Suprapubic skin (tissue), 4 donors: ENCODE measurements at regions not wholly inside any gene's neighbourhood (a gene's known extent, or its start where the extent isn't known, plus 50 kb on each side); places are given as distances from the start of the nearest gene placed in this dataset.

Experiments
- DNase-seq, 2 donors: peaks; one replicate each; pipeline ENCODE4 v3.0.0-alpha.2; 2019; ENCODE audit warnings: low spot score in 2 of 2
- H3K27ac ChIP-seq: fragments of 200-600 bp; sonication (generic); one replicate; pipeline ENCODE4 v1.5.1; 2019
- H3K27me3 ChIP-seq: fragments of 200-600 bp; sonication (generic); one replicate; pipeline ENCODE4 v1.5.1; 2019
- H3K36me3 ChIP-seq: fragments of 200-600 bp; sonication (generic); one replicate; pipeline ENCODE4 v1.5.1; 2019
- H3K4me1 ChIP-seq: fragments of 200-600 bp; sonication (generic); one replicate; pipeline ENCODE4 v1.5.1; 2019
- H3K4me3 ChIP-seq: fragments of 200-600 bp; sonication (generic); one replicate; pipeline ENCODE4 v1.5.1; 2019; ENCODE audit warnings: mild to moderate bottlenecking
- H3K9me3 ChIP-seq: fragments of 200-600 bp; sonication (generic); one replicate; pipeline ENCODE4 v1.5.1; 2019
- EP300 ChIP-seq: sonication (generic); formaldehyde crosslinking; IDR thresholded peaks from one replicate; pipeline ENCODE4 v1.6.1; 2017; ENCODE audit warnings: antibody characterized with exemption
- POLR2A ChIP-seq, 2 donors: fragments of 450-650 bp; IDR thresholded peaks; one replicate each; pipeline ENCODE4 v1.6.1; 2017; ENCODE audit warnings: antibody characterized with exemption in 2 of 2, mild to moderate bottlenecking in 2 of 2, moderate library complexity in 2 of 2
- POLR2AphosphoS5 ChIP-seq, 3 donors: sonication (generic); formaldehyde crosslinking; IDR thresholded peaks; one replicate each; pipeline ENCODE4 v1.6.1; 2017; ENCODE audit warnings: antibody characterized with exemption in 3 of 3
- WGBS: methylation state at CpG from one replicate; pipeline ENCODE4 v1.1.5; 2018; 5-methylcytosine and 5-hydroxymethylcytosine counted together
- TF ChIP-seq, protein P1 (sequence below), 2 donors: fragments of 200-600 bp in 1 of 2; fragments of 450-650 bp in 1 of 2; sonication (generic) in 1 of 2; IDR thresholded peaks; one replicate each; pipeline ENCODE4 v1.5.1; 2016 to 2019; ENCODE audit warnings: antibody characterized with exemption in 2 of 2, mild to moderate bottlenecking in 1 of 2, moderate library complexity in 1 of 2

DNA sequence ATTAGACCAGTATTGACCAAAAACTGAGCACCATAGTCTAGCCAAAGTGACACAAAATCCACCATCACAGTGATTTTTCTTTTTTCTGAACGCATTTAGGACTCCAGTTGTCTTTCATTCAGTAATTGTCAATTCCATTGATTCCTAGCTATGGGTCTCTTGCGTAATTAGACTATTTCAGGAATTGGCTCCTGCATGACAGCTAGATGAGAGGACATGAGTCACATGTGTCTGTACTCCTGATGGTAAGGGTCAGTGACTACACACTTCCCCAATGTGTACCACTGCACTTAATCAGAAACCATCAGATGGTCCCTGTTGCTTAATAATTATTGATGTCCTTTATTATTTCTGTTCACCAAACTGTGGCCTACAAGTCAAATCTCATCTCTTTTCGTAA is 469.5 kb downstream of the POM121L12 start:
- DNase-seq: no peak
- TF ChIP-seq EP300 (no peak), POLR2AphosphoS5 (IDR thresholded peaks at IDR 0.05) (no peak)
- no peak overlapping the region for H3K27ac ChIP-seq
- no peaks in the 10 kb centered on the region for H3K27me3 ChIP-seq
- no peaks in the 10 kb centered on the region for H3K9me3 ChIP-seq
- 87% methylated on average over 3 of the region's 3 CpGs for WGBS
- H3K4me3 ChIP-seq: no peak overlapping the region
- H3K36me3 ChIP-seq: no peaks in the 10 kb centered on the region
- H3K4me1 ChIP-seq: no peaks in the 10 kb centered on the region

DNA sequence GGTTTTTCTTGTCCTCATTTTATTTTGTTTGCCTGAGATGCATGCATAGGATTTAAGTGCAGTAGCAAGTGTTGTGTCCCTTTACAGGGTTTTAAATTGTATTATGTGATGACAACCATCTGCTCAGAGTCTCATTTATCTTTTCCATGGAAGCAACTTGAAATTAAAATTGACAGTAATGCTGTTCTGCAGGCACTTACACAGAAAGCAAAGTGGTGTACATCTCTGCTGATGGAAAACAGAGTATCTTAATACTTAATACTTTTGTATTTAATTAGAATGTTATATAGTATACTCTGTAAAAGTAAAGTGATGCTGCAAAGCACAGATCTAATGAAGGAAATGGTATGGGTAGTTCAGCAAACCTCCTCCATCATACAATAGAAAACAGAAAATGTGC is 482.9 kb downstream of the POM121L12 start:
- H3K9me3 ChIP-seq: no peaks in the 10 kb centered on the region
- H3K4me3 ChIP-seq: no peak overlapping the region
- TF ChIP-seq, protein P1, sequence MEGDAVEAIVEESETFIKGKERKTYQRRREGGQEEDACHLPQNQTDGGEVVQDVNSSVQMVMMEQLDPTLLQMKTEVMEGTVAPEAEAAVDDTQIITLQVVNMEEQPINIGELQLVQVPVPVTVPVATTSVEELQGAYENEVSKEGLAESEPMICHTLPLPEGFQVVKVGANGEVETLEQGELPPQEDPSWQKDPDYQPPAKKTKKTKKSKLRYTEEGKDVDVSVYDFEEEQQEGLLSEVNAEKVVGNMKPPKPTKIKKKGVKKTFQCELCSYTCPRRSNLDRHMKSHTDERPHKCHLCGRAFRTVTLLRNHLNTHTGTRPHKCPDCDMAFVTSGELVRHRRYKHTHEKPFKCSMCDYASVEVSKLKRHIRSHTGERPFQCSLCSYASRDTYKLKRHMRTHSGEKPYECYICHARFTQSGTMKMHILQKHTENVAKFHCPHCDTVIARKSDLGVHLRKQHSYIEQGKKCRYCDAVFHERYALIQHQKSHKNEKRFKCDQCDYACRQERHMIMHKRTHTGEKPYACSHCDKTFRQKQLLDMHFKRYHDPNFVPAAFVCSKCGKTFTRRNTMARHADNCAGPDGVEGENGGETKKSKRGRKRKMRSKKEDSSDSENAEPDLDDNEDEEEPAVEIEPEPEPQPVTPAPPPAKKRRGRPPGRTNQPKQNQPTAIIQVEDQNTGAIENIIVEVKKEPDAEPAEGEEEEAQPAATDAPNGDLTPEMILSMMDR (IDR thresholded peaks at IDR 0.05): no peak
- no peak for TF ChIP-seq EP300
- no peak for TF ChIP-seq POLR2A (IDR thresholded peaks at IDR 0.05)
- TF ChIP-seq POLR2AphosphoS5 (IDR thresholded peaks at IDR 0.05): no peak
- H3K36me3 ChIP-seq: no peaks in the 10 kb centered on the region
- no peaks in the 10 kb centered on the region for H3K27me3 ChIP-seq
- DNase-seq: no peak
- no peaks in the 10 kb centered on the region for H3K4me1 ChIP-seq
- no peak overlapping the region for H3K27ac ChIP-seq

DNA sequence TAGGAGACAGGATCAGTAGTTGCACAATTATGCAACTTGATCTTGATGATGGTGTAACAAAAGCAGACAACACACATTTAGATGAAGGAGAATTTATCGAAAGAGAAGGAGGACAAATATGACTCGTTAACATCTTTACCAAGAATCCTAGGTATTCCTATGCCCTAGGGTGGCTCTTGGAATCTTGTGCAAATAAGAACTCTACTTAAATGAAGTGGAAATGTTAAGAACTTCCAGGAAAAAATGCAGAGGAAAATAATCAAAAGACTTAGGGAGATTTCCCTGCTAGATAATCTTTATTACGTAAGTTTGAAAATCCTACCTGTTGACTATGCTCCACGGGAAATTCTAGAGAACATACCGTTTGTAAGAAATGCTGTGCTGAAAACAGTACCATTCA is 485.4 kb downstream of the POM121L12 start:
- H3K27ac ChIP-seq: no peak overlapping the region
- WGBS: 72% methylated on average over 5 of the region's 5 CpGs
- no peaks in the 10 kb centered on the region for H3K36me3 ChIP-seq
- H3K27me3 ChIP-seq: no peaks in the 10 kb centered on the region
- H3K9me3 ChIP-seq: no peaks in the 10 kb centered on the region
- H3K4me3 ChIP-seq: no peak overlapping the region
- H3K4me1 ChIP-seq: no peaks in the 10 kb centered on the region
- DNase-seq: no peak
- TF ChIP-seq POLR2A (IDR thresholded peaks at IDR 0.05) (no peak), EP300 (no peak), POLR2AphosphoS5 (IDR thresholded peaks at IDR 0.05) (no peak)
- TF ChIP-seq, protein P1 (IDR thresholded peaks at IDR 0.05): no peak

DNA sequence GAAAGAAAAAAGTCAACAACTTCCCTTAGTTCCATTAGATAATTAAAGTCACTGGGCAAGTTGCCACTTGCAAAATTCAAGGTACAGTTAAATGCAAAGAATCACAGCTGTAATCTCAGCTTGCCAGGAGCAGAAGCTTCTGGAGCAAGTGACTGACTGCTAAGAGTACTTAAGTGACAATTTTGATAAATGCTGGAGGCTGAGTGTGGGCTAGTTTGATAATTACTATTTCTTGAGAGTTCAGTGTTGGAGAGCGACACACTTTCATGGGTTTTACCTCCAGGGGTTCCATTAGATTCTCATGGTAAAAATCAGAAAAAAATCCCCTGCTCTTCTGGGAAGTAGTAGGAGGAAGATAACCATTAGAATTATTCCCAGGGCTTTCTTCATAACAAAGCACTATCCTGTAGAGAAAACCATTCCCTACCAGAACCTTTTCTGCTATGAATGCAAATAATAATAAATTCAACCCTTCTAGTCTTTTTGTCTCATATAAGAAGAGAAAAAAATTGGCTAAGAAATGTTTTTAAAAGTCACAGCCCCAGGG is 486.3 kb downstream of the POM121L12 start:
- no peak for DNase-seq
- Histone ChIP-seq H3K27me3 (no peaks in the 10 kb centered on the region), H3K36me3 (no peaks in the 10 kb centered on the region), H3K4me1 (no peaks in the 10 kb centered on the region), H3K9me3 (no peaks in the 10 kb centered on the region), H3K27ac (no peak overlapping the region), H3K4me3 (no peak overlapping the region)
- TF ChIP-seq POLR2AphosphoS5 (IDR thresholded peaks at IDR 0.05) (no peak), EP300 (no peak), POLR2A (IDR thresholded peaks at IDR 0.05) (no peak)
- TF ChIP-seq, protein P1 (IDR thresholded peaks at IDR 0.05): no peak
- WGBS: 67% methylated on average over 1 of the region's 1 CpG

DNA sequence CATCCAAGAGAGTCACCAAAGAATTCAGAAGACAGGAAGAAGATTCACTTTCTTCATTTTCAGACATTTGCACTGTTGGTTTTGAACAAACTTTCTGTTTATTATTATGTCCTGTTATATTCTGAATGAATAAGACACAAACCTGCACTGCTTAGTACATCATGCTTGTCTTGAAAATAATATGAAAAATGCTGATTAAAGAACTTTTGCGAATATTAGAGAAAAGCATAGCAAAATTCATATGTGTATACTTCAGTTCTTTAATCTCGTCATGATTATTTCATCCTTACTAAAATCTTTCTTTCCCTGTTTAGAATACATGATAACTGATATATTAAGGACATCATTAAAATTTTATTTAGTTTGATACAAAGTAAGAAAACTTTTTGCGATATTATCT is 504.1 kb downstream of the POM121L12 start:
- Histone ChIP-seq H3K4me3 (no peak overlapping the region), H3K36me3 (no peaks in the 10 kb centered on the region), H3K4me1 (no peaks in the 10 kb centered on the region), H3K27ac (no peak overlapping the region), H3K9me3 (peaks cover 4% of the 10 kb centered on the region), H3K27me3 (no peaks in the 10 kb centered on the region)
- WGBS: 94% methylated on average over 3 of the region's 3 CpGs
- no peak for TF ChIP-seq POLR2A (IDR thresholded peaks at IDR 0.05)
- TF ChIP-seq EP300: no peak
- TF ChIP-seq POLR2AphosphoS5 (IDR thresholded peaks at IDR 0.05): no peak
- TF ChIP-seq, protein P1 (IDR thresholded peaks at IDR 0.05): no peak
- DNase-seq: no peak

DNA sequence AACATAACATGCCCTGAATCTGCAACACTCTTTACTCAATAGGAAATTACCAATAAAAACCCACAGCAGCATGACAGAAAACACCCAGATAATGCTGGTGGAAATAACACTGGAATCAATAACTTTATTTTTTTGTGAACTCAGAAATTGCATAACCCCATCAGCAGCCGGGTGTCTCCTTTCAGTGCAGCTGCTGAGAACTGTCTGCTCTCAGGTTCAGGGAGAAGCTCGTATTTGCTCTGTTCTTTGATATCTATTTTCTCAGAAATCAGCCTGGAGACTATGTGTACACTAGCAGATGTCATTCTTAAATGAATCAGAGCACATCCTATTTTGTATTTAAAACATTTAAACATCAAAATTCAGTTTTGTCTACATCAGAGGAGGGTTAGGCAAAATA is 506.0 kb downstream of the POM121L12 start:
- H3K4me1 ChIP-seq: no peaks in the 10 kb centered on the region
- TF ChIP-seq POLR2AphosphoS5 (IDR thresholded peaks at IDR 0.05): no peak
- TF ChIP-seq POLR2A (IDR thresholded peaks at IDR 0.05): no peak
- TF ChIP-seq EP300: no peak
- TF ChIP-seq, protein P1 (IDR thresholded peaks at IDR 0.05): no peak
- no peak overlapping the region for H3K27ac ChIP-seq
- H3K4me3 ChIP-seq: no peak overlapping the region
- no peaks in the 10 kb centered on the region for H3K9me3 ChIP-seq
- 39% methylated on average over 2 of the region's 2 CpGs for WGBS
- no peak for DNase-seq
- H3K27me3 ChIP-seq: no peaks in the 10 kb centered on the region
- H3K36me3 ChIP-seq: no peaks in the 10 kb centered on the region
